PC-9 (cell line): ENCODE measurements at regions not wholly inside any gene's neighbourhood (a gene's known extent, or its start where the extent isn't known, plus 50 kb on each side); places are given as distances from the start of the nearest gene placed in this dataset.

Experiments
- CTCF ChIP-seq: fragments of 200-600 bp; sonication (generic); conservative IDR thresholded peaks from 2 replicates; pipeline ENCODE4 v1.6.1; 2017; ENCODE audit warnings: mixed run types, antibody characterized with exemption, mild to moderate bottlenecking, moderate library complexity
- EZH2 ChIP-seq: fragments of 200-600 bp; sonication (generic); IDR thresholded peaks from 2 replicates; pipeline ENCODE4 v1.8.0; 2017; ENCODE audit warnings: antibody characterized with exemption, low read depth

- TF ChIP-seq CTCF (no peak), EZH2 (no peak)
Observed at GRCh38 chr4:106809076-106809475, 227.0 kb downstream of the DKK2 start.
